ENCODE measurements at regions not wholly inside any gene's neighbourhood (a gene's known extent, or its start where the extent isn't known, plus 50 kb on each side); places are given as distances from the start of the nearest gene placed in this dataset.

- Histone ChIP-seq H2AFZ (ENCODE audit: low read length) (no peak overlapping the region), H4K20me1 (ENCODE audit: insufficient read depth, low read length) (no peaks in the 10 kb centered on the region), H3K27ac (ENCODE audit: low read length) (no peak overlapping the region), H3K4me1 (ENCODE audit: low read length) (no peaks in the 10 kb centered on the region), H3F3A (ENCODE audit: insufficient read depth, low read length) (no peaks in the 10 kb centered on the region), H3K4me2 (ENCODE audit: low read depth, low read length) (no peak overlapping the region), H3K9me3 (replicated peaks; ENCODE audit: insufficient read depth, low read length) (no peaks in the 10 kb centered on the region), H3K9ac (ENCODE audit: low read length) (no peak overlapping the region), H3K79me2 (ENCODE audit: low read length) (no peaks in the 10 kb centered on the region), H3K9me2 (replicated peaks; ENCODE audit: insufficient read depth, low read length) (no peaks in the 10 kb centered on the region), H3K4me3 (ENCODE audit: low read length) (no peak overlapping the region), H3K27me3 (replicated peaks; ENCODE audit: insufficient read depth, low read length) (no peaks in the 10 kb centered on the region), H3K36me3 (replicated peaks; ENCODE audit: insufficient read depth, low read length) (no peaks in the 10 kb centered on the region)
- TF ChIP-seq EZH2phosphoT487 (IDR thresholded peaks at IDR 0.05; ENCODE audit: low read length) (no peak), CTCF (IDR thresholded peaks at IDR 0.05; ENCODE audit: low read length) (no peak), EZH2 (optimal IDR thresholded peaks at IDR 0.05; ENCODE audit: low read depth, low read length) (no peak)
- no peak for DNase-seq
These were observed 1403.5 kb downstream of the PCDH9 start for GRCh38 chr13:65826657-65827056.

GRCh38 chr13:65825039-65825438, 1405.1 kb downstream of the PCDH9 start:
- H3K36me3 ChIP-seq (replicated peaks; ENCODE audit: insufficient read depth, low read length) = no peaks in the 10 kb centered on the region
- H4K20me1 ChIP-seq (ENCODE audit: insufficient read depth, low read length) = no peaks in the 10 kb centered on the region
- no peaks in the 10 kb centered on the region for H3K4me1 ChIP-seq (ENCODE audit: low read length)
- H3K27ac ChIP-seq (ENCODE audit: low read length) = no peak overlapping the region
- DNase-seq = no peak
- H2AFZ ChIP-seq (ENCODE audit: low read length) = no peak overlapping the region
- H3K79me2 ChIP-seq (ENCODE audit: low read length) = no peaks in the 10 kb centered on the region
- H3K9me3 ChIP-seq (replicated peaks; ENCODE audit: insufficient read depth, low read length) = no peaks in the 10 kb centered on the region
- no peaks in the 10 kb centered on the region for H3F3A ChIP-seq (ENCODE audit: insufficient read depth, low read length)
- no peaks in the 10 kb centered on the region for H3K27me3 ChIP-seq (replicated peaks; ENCODE audit: insufficient read depth, low read length)
- TF ChIP-seq EZH2 (optimal IDR thresholded peaks at IDR 0.05; ENCODE audit: low read depth, low read length) (no peak), CTCF (IDR thresholded peaks at IDR 0.05; ENCODE audit: low read length) (no peak), EZH2phosphoT487 (IDR thresholded peaks at IDR 0.05; ENCODE audit: low read length) (no peak)
- no peak overlapping the region for H3K4me2 ChIP-seq (ENCODE audit: low read depth, low read length)
- H3K9me2 ChIP-seq (replicated peaks; ENCODE audit: insufficient read depth, low read length) = no peaks in the 10 kb centered on the region
- H3K9ac ChIP-seq (ENCODE audit: low read length) = no peak overlapping the region
- no peak overlapping the region for H3K4me3 ChIP-seq (ENCODE audit: low read length)

GRCh38 chr13:65808061-65808460, 1422.1 kb downstream of the PCDH9 start:
- no peaks in the 10 kb centered on the region for H3K27me3 ChIP-seq (replicated peaks; ENCODE audit: insufficient read depth, low read length)
- no peaks in the 10 kb centered on the region for H3K79me2 ChIP-seq (ENCODE audit: low read length)
- H3F3A ChIP-seq (ENCODE audit: insufficient read depth, low read length) = no peaks in the 10 kb centered on the region
- no peak overlapping the region for H3K27ac ChIP-seq (ENCODE audit: low read length)
- no peaks in the 10 kb centered on the region for H3K4me1 ChIP-seq (ENCODE audit: low read length)
- H2AFZ ChIP-seq (ENCODE audit: low read length) = no peak overlapping the region
- no peaks in the 10 kb centered on the region for H3K36me3 ChIP-seq (replicated peaks; ENCODE audit: insufficient read depth, low read length)
- H3K4me2 ChIP-seq (ENCODE audit: low read depth, low read length) = no peak overlapping the region
- H3K9ac ChIP-seq (ENCODE audit: low read length) = no peak overlapping the region
- H3K9me2 ChIP-seq (replicated peaks; ENCODE audit: insufficient read depth, low read length) = no peaks in the 10 kb centered on the region
- no peaks in the 10 kb centered on the region for H3K9me3 ChIP-seq (replicated peaks; ENCODE audit: insufficient read depth, low read length)
- TF ChIP-seq EZH2 (optimal IDR thresholded peaks at IDR 0.05; ENCODE audit: low read depth, low read length) = no peak
- TF ChIP-seq EZH2phosphoT487 (IDR thresholded peaks at IDR 0.05; ENCODE audit: low read length) = no peak
- TF ChIP-seq CTCF (IDR thresholded peaks at IDR 0.05; ENCODE audit: low read length) = no peak
- no peak for DNase-seq
- H4K20me1 ChIP-seq (ENCODE audit: insufficient read depth, low read length) = no peaks in the 10 kb centered on the region
- H3K4me3 ChIP-seq (ENCODE audit: low read length) = no peak overlapping the region

Measured in MM.1S (cell line).